ENCODE measurements at regions not wholly inside any gene's neighbourhood (a gene's known extent, or its start where the extent isn't known, plus 50 kb on each side); places are given as distances from the start of the nearest gene placed in this dataset.

- no peak for ATAC-seq
- POLR2A ChIA-PET = interaction anchor here (0.7 kb wide), 1 partner anchor 105 kb away, joined by 8 read pairs; no protein-coding TSS in a partner anchor
- H3K27me3 Mint-ChIP-seq = no peaks in the 10 kb centered on the region
- H3K9me3 Mint-ChIP-seq = no peaks in the 10 kb centered on the region
- H3K4me3 Mint-ChIP-seq = no peak overlapping the region
- H3K4me1 Mint-ChIP-seq = peaks cover 8 to 28% (median 22%) of the 10 kb centered on the region in 4 donors
- no peak for DNase-seq
- H3K27ac Mint-ChIP-seq = no peak overlapping the region
- no peaks in the 10 kb centered on the region for H3K36me3 Mint-ChIP-seq
Observed at GRCh38 chr6:118761645-118762044, 110.3 kb upstream of the CEP85L start.

GRCh38 chr6:118758946-118759345, 107.6 kb upstream of the CEP85L start:
- Mint-ChIP-seq H3K4me3 (no peak overlapping the region), H3K36me3 (no peaks in the 10 kb centered on the region), H3K9me3 (no peaks in the 10 kb centered on the region), H3K27me3 (no peaks in the 10 kb centered on the region), H3K27ac (peak overlapping the region in 3 of 10 donors; percentile 9 to 47 (median 21)), H3K4me1 (peaks cover 19 to 46% (median 36%) of the 10 kb centered on the region in 4 donors)
- ATAC-seq (no peak), DNase-seq (no peak)
- POLR2A ChIA-PET = no interaction called here

- POLR2A ChIA-PET = interaction anchor here (1.7 to 2.0 kb wide), 2 partner anchors 46 to 74 kb away, joined by 5 to 11 read pairs; no protein-coding TSS in a partner anchor
- Mint-ChIP-seq H3K4me3 (peak overlapping the region in 9 of 10 donors; percentile 20 to 83 (median 57)), H3K36me3 (no peaks in the 10 kb centered on the region), H3K4me1 (peaks cover 25 to 46% (median 38%) of the 10 kb centered on the region in 4 donors), H3K9me3 (peaks cover 0 to 12% (median 0%) of the 10 kb centered on the region in 9 donors), H3K27ac (peak overlapping the region; percentile 81 to 97 (median 92)), H3K27me3 (no peaks in the 10 kb centered on the region)
- DNase-seq (peak in 7 of 10 donors; percentile 25 to 80 (median 51)), ATAC-seq (peak; percentile 92 to 97)
Observed at GRCh38 chr6:118755941-118756646, 104.7 kb upstream of the CEP85L start.

GRCh38 chr6:118752803-118753202, 101.4 kb upstream of the CEP85L start:
- DNase-seq = no peak
- Mint-ChIP-seq H3K4me1 (peaks cover 30 to 42% (median 39%) of the 10 kb centered on the region in 4 donors), H3K27ac (peak overlapping the region in 2 of 10 donors; percentile 18 to 41), H3K27me3 (no peaks in the 10 kb centered on the region), H3K36me3 (no peaks in the 10 kb centered on the region), H3K4me3 (no peak overlapping the region), H3K9me3 (peaks cover 0 to 12% (median 0%) of the 10 kb centered on the region in 9 donors)
- POLR2A ChIA-PET = no interaction called here
- no peak for ATAC-seq

GRCh38 chr6:118751072-118751471, 99.7 kb upstream of the CEP85L start:
- POLR2A ChIA-PET = interaction anchor here (1.2 kb wide), 1 partner anchor 13 kb away, joined by 3 read pairs; no protein-coding TSS in a partner anchor
- ATAC-seq = no peak
- Mint-ChIP-seq H3K9me3 (peaks cover 0 to 12% (median 0%) of the 10 kb centered on the region in 9 donors), H3K36me3 (no peaks in the 10 kb centered on the region), H3K27ac (peak overlapping the region in 3 of 10 donors; percentile 9 to 33 (median 33)), H3K4me1 (peaks cover 29 to 44% (median 37%) of the 10 kb centered on the region in 4 donors), H3K27me3 (no peaks in the 10 kb centered on the region), H3K4me3 (no peak overlapping the region)
- DNase-seq = no peak

- Mint-ChIP-seq H3K9me3 (peaks cover 0 to 12% (median 0%) of the 10 kb centered on the region in 9 donors), H3K27me3 (no peaks in the 10 kb centered on the region), H3K4me1 (peaks cover 22 to 40% (median 31%) of the 10 kb centered on the region in 4 donors), H3K36me3 (no peaks in the 10 kb centered on the region), H3K27ac (no peak overlapping the region), H3K4me3 (no peak overlapping the region)
- POLR2A ChIA-PET = no interaction called here
- DNase-seq = no peak
- no peak for ATAC-seq
Observed at GRCh38 chr6:118750143-118750542, 98.8 kb upstream of the CEP85L start.

GRCh38 chr6:118748311-118749062, 97.1 kb upstream of the CEP85L start:
- H3K36me3 Mint-ChIP-seq = no peaks in the 10 kb centered on the region
- DNase-seq (no peak), ATAC-seq (peak in 1 of 2 donors; percentile 36)
- no peaks in the 10 kb centered on the region for H3K27me3 Mint-ChIP-seq
- peak overlapping the region in 8 of 10 donors; percentile 0 to 76 (median 11) for H3K27ac Mint-ChIP-seq
- peak overlapping the region in 4 of 10 donors; percentile 4 to 21 (median 12) for H3K4me3 Mint-ChIP-seq
- H3K9me3 Mint-ChIP-seq = peaks cover 0 to 12% (median 0%) of the 10 kb centered on the region in 9 donors
- peaks cover 20 to 46% (median 32%) of the 10 kb centered on the region in 4 donors for H3K4me1 Mint-ChIP-seq
- POLR2A ChIA-PET = no interaction called here

GRCh38 chr6:118746825-118747174, 95.4 kb upstream of the CEP85L start:
- peaks cover 0 to 3% (median 0%) of the 10 kb centered on the region in 9 donors for H3K9me3 Mint-ChIP-seq
- H3K27me3 Mint-ChIP-seq = no peaks in the 10 kb centered on the region
- H3K36me3 Mint-ChIP-seq = no peaks in the 10 kb centered on the region
- no peak overlapping the region for H3K4me3 Mint-ChIP-seq
- peak overlapping the region in 1 of 10 donors; percentile 56 for H3K27ac Mint-ChIP-seq
- ATAC-seq (no peak), DNase-seq (no peak)
- POLR2A ChIA-PET = interaction anchor here (0.7 to 0.8 kb wide), 2 partner anchors 35 to 91 kb away, joined by 4 read pairs; no protein-coding TSS in a partner anchor
- peaks cover 17 to 46% (median 32%) of the 10 kb centered on the region in 4 donors for H3K4me1 Mint-ChIP-seq

GRCh38 chr6:118746145-118746824, 94.9 kb upstream of the CEP85L start:
- Mint-ChIP-seq H3K27ac (peak overlapping the region in 2 of 10 donors; percentile 26 to 56), H3K27me3 (no peaks in the 10 kb centered on the region), H3K36me3 (no peaks in the 10 kb centered on the region), H3K9me3 (peaks cover 0 to 2% (median 0%) of the 10 kb centered on the region in 9 donors), H3K4me1 (peaks cover 16 to 46% (median 31%) of the 10 kb centered on the region in 4 donors), H3K4me3 (no peak overlapping the region)
- no peak for ATAC-seq
- no peak for DNase-seq
- POLR2A ChIA-PET = interaction anchor here (0.7 to 0.8 kb wide), 2 partner anchors 34 to 92 kb away, joined by 4 read pairs; no protein-coding TSS in a partner anchor

- peaks cover 14 to 41% (median 32%) of the 10 kb centered on the region in 4 donors for H3K4me1 Mint-ChIP-seq
- no peak overlapping the region for H3K4me3 Mint-ChIP-seq
- no peaks in the 10 kb centered on the region for H3K9me3 Mint-ChIP-seq
- ATAC-seq (no peak), DNase-seq (no peak)
- POLR2A ChIA-PET = no interaction called here
- H3K27me3 Mint-ChIP-seq = no peaks in the 10 kb centered on the region
- peak overlapping the region in 1 of 10 donors; percentile 40 for H3K27ac Mint-ChIP-seq
- H3K36me3 Mint-ChIP-seq = no peaks in the 10 kb centered on the region
Observed at GRCh38 chr6:118745156-118745555, 93.8 kb upstream of the CEP85L start.

GRCh38 chr6:118744261-118744941, 93.0 kb upstream of the CEP85L start:
- no peak overlapping the region for H3K27ac Mint-ChIP-seq
- H3K36me3 Mint-ChIP-seq = no peaks in the 10 kb centered on the region
- peaks cover 14 to 42% (median 31%) of the 10 kb centered on the region in 4 donors for H3K4me1 Mint-ChIP-seq
- POLR2A ChIA-PET = no interaction called here
- no peak for ATAC-seq
- no peaks in the 10 kb centered on the region for H3K27me3 Mint-ChIP-seq
- H3K4me3 Mint-ChIP-seq = no peak overlapping the region
- no peak for DNase-seq
- no peaks in the 10 kb centered on the region for H3K9me3 Mint-ChIP-seq

- H3K36me3 Mint-ChIP-seq = no peaks in the 10 kb centered on the region
- no peaks in the 10 kb centered on the region for H3K27me3 Mint-ChIP-seq
- ATAC-seq = no peak
- POLR2A ChIA-PET = no interaction called here
- H3K4me3 Mint-ChIP-seq = no peak overlapping the region
- peaks cover 13 to 46% (median 31%) of the 10 kb centered on the region in 4 donors for H3K4me1 Mint-ChIP-seq
- H3K27ac Mint-ChIP-seq = no peak overlapping the region
- H3K9me3 Mint-ChIP-seq = no peaks in the 10 kb centered on the region
- DNase-seq = no peak
Observed at GRCh38 chr6:118743746-118744145, 92.4 kb upstream of the CEP85L start.

All from naive thymus-derived CD8-positive, alpha-beta T cell (primary cell).